HK-2 (cell line): ENCODE measurements at regions not wholly inside any gene's neighbourhood (a gene's known extent, or its start where the extent isn't known, plus 50 kb on each side); places are given as distances from the start of the nearest gene placed in this dataset.

ENCODE experiments used
- DNase-seq: peaks from one replicate; pipeline ENCODE4 v3.0.0-alpha.2; 2018; ENCODE audit not compliant: unreplicated experiment

DNA sequence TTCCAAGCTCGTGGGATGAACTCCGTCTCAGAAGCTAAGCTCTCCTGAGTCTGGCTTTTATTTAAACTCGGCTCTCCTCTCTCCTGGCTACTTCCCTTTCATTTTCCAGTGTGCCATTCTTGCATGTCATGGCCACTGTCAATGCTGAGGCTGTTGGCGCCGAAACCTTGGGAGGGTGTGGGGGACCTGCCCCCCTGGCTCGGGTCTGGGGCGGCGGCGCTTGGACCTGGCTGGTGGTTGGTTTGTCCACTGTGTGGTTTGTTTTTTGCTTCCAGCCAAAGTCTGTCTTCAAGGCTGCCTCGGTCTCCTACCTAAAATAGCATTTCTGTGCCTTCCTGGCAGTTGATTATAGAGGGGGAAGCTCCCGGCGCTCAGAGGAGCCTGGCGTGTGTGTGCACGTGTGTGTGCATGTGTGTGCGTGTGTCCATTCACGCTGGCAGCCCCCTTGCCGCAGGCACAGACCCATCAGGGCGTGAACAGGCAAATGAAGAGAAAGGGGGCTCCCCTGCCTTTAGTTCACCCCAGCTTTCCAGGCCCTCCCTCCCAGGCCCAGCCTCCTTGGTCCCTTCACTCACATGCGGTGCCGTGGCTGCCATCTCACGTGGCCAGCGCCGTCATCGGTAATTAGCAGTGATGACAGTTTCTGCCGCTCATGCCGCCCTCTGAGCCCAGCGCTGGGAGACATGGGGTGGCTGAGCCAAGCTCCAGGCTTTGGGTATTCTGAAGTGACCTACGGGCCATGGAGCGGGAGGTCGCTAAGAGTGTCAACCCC lies 179.9 kb downstream of the SEC14L1 start:
- peak; percentile 38 for DNase-seq

- DNase-seq = no peak
These were observed 181.1 kb downstream of the SEC14L1 start for GRCh38 chr17:77321649-77322513.

- DNase-seq = peak; percentile 95
These were observed 182.0 kb downstream of the SEC14L1 start for GRCh38 chr17:77322514-77323412.

DNA sequence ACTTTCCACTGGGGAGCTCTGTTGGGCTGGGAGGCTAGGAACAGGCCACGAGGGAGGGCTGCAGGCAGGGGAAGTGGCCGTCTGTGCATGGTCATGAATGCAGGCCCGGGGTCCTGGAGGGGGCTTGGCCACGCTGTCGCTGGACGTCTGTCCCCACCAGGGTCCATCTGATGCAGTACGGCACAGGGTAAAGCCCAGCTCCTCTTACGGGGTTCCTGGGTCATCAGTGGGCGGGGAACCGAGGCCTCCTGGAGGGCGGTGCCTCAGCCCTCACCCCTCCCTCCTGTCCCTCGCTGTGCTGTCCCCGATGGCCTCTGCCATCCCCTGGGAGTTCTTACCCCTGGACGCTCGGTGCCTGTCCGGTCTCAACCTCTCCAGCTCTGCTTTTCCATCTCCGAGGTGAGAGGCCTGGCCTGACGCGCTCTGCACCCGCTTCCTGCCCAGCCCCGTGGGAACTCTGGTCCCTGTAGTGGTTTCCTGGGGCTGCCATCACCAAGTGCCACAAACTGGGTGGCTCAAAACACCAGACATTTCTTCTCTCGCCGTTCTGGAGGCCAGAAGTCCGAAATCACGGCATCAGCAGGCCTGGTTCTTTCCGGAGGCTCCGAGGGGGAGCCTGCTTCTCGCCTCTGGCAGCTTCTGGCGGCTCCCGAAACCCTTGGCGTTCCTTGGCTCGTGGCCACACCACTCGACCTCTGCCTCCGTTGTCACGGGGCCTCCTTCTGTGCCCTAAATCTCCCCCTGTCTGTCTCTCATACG lies 182.8 kb downstream of the SEC14L1 start:
- peak; percentile 66 for DNase-seq

DNA sequence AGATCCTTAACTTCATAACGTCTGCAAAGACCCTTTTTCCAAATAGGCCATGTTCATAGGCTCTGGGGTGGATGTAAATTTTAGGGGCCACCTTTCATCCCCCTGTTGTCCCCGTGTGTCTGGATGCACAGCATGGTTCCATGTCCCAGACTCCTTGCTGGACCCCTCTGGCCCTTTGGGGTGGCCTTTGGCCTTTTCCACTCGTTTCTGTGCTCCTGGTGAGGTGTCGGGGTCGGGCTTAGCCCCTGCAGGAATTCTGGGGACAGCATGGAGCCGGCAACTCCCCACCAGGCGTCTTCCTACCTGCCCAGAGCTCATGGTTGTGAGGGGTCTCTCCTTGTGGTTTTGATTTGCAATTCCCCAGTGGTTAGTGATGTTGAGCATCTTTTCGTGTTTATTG lies 183.5 kb downstream of the SEC14L1 start:
- DNase-seq = no peak

- DNase-seq = no peak
These were observed 184.9 kb downstream of the SEC14L1 start for GRCh38 chr17:77325577-77326075.

- DNase-seq = no peak
These were observed 185.4 kb downstream of the SEC14L1 start for GRCh38 chr17:77326076-77326591.

- no peak for DNase-seq
These were observed 185.9 kb downstream of the SEC14L1 start for GRCh38 chr17:77326636-77327035.

DNA sequence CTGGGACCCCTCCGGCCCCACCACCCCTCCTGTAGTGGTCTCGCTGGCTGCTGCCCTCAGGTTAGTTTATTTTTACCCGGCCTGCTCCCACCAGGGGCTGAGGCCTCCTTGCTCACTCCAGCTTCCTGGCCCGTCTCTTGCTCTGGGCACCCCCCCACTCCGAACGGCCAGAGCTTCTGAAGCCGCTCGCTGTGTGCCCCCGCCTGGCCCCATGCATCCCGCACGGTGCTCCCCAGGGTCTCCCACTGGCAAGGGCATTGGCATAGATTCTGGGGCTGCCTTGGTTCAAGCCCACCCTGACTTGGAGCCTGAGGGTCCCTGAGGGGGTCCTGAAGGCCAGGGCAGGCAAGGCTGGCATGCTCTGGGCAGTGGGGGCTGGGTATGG lies 186.4 kb downstream of the SEC14L1 start:
- DNase-seq = no peak

DNA sequence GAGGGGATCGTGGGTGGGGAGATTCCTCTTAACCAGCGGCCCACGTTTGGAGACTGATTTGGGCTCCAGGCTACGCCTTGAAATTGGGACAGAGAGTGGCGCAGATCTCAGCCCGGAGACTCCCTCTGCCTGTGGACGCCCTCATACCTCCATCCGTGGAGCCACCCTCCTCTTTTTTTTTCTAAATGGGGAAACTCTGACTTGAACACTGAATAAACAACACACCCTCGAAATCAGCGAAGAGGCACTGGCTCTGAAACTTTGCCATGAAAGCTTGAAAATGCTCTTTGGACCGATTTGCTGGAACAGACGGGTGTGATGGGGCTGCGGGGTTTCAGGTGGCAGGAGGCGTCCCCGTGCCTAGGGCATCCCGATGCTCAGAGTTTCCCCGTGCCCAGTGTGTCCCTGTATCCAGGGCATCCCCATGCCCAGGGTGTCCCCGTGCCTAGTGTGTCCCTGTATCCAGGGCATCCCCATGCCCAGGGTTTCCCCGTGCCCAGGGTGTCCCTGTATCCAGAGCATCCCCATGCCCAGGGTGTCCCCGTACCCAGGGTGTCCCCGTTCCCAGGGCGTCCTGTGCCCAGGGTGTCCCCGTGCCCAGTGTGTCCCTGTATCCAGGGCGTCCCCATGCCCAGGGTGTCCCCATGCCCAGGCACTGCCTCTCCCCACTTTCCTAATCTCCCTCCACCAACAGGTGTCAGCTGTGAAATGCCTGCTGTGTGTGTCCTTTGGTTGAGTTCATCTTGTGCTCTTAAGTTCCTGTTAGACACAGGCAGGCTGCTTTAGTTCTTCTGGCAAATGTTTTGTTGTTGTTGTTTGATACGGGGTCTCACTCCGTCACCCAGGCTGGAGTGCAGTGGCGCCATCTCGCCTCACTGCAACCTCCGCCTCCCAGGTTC lies 187.0 kb downstream of the SEC14L1 start:
- DNase-seq = no peak

- DNase-seq = no peak
These were observed 188.3 kb downstream of the SEC14L1 start for GRCh38 chr17:77328823-77329740.

GRCh38 chr17:77329741-77330531 lies 189.2 kb downstream of the SEC14L1 start:
- DNase-seq = no peak

- DNase-seq = no peak
These were observed 189.9 kb downstream of the SEC14L1 start for GRCh38 chr17:77330602-77331081.

DNA sequence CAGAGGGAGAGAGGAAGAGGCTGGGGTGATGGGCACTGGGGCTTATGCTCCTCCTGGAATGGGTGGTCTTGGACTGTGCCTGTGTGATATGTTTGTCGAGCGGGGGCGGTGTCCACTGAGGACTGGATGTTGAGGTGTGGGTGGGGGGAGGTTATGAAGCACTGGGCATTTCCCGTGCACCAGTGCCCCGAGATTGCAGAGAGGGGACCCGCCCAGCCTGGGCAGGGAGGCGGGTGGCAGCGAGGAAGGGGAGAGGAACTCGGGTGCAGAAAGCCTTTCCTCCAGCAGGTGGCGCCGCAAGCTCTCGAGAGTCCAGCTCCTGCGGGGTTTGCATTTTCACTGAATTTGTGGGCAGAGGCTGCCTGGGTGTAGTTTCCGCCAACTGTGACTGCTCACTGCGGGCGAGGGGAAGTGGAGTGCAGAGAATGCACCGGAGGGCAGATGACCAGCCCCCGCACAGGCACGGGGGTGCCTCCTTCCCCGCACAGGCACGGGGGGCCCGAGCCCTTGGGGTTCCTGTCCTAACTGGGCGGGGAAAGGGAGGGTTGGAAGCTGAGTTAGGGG lies 190.6 kb downstream of the SEC14L1 start:
- peak; percentile 93 for DNase-seq

- no peak for DNase-seq
These were observed 191.5 kb downstream of the SEC14L1 start for GRCh38 chr17:77332034-77332971.

DNA sequence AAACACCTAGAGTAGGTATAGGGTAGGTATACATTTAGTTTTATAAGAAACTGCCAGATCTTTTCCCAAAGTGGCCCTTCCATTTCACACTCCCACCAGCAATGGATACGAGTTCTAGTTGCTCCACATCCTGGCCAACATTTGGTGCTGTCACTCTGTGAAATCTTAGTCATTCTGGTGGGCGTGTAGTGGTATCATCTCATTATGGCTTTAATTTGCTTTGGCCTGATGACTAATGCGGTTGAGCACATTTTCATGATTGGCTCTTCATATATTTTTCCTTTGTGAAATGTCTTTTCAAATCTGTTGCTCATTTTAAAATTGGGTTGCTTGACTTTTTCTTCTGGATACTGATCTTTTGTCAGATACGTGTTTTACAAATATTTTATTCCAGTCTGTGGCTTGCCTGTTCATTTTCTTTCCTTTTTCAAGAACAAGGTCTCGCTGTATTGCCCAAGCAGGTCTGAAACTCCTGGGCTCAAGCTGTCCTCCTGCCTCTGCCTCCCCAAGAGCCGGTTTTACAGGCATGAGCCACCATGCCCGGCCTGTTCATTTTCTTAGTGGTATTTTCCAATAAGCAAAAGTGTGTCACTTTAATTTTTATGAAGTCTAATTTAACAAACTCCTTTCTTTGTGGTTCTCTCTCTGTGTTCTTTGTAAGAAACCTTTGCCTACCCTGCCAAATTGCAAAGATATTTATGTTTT lies 192.4 kb downstream of the SEC14L1 start:
- no peak for DNase-seq
